Epithelial cell of proximal tubule (primary cell): ENCODE measurements at regions not wholly inside any gene's neighbourhood (a gene's known extent, or its start where the extent isn't known, plus 50 kb on each side); places are given as distances from the start of the nearest gene placed in this dataset.

ENCODE experiments used
- DNase-seq: peaks from one replicate; pipeline ENCODE4 v3.0.0-alpha.2; 2011; ENCODE audit warnings: low read depth
- H3K4me3 ChIP-seq: 2 replicates; pipeline ENCODE4 v1.5.1; 2011; ENCODE audit warnings: low read depth, mild to moderate bottlenecking, low read length
- TF ChIP-seq, protein P1 (sequence below): conservative IDR thresholded peaks from 2 replicates; pipeline ENCODE4 v1.5.1; 2012; ENCODE audit warnings: low read depth, mild to moderate bottlenecking, low read length

DNA sequence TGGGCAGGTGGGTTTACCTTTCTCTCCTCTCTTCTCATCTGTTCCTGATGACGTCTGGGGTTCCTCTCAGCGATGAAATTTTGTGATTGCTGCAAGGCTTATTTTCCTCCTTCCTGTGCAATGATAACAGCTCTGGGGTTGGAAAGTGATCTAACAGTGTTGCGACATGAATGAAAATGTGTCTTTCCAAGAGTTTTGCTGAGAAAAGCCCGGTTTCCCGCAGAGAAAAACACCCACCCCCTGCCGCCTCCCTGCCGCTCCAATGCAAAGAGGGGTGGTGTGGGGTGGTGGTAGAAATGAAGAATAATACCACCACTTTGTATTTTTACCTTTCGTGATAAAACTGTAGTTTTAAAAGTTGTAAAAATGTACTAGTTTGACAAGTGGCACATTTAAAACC lies 232.0 kb downstream of the OLFM4 start:
- TF ChIP-seq, protein P1, sequence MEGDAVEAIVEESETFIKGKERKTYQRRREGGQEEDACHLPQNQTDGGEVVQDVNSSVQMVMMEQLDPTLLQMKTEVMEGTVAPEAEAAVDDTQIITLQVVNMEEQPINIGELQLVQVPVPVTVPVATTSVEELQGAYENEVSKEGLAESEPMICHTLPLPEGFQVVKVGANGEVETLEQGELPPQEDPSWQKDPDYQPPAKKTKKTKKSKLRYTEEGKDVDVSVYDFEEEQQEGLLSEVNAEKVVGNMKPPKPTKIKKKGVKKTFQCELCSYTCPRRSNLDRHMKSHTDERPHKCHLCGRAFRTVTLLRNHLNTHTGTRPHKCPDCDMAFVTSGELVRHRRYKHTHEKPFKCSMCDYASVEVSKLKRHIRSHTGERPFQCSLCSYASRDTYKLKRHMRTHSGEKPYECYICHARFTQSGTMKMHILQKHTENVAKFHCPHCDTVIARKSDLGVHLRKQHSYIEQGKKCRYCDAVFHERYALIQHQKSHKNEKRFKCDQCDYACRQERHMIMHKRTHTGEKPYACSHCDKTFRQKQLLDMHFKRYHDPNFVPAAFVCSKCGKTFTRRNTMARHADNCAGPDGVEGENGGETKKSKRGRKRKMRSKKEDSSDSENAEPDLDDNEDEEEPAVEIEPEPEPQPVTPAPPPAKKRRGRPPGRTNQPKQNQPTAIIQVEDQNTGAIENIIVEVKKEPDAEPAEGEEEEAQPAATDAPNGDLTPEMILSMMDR, result no peak
- H3K4me3 ChIP-seq, result no peak overlapping the region
- no peak for DNase-seq

DNA sequence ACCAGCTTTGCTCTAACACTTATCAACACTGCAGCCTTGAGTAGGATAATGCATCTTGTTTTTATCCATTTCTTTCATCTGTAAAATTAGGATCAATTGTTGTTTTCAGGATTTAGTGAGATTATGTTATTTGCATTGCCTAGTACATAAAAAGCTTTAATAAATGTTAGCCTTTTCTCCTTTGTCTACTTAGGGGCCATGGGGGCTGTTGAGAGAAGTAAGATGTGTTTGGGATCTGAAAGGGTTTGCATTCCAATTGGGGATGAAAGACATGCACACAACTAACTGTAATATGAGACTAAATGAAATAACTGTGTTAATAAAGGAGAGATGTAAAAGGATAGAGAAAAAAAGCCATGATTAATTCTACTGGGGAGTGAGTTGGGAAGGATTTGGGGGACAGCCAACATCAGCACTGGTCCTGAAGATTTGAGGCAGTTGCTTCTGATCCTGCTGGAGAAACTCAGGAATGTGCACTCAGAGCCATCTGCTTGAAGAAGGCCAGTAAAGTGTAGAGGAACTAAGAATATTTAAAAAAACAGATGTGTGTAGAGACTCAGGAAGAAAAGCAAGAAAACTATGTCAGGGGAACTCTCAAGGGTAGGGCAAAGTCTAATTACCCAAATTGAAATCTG lies 236.3 kb downstream of the OLFM4 start:
- TF ChIP-seq, protein P1, result no peak
- DNase-seq, result no peak
- no peak overlapping the region for H3K4me3 ChIP-seq

DNA sequence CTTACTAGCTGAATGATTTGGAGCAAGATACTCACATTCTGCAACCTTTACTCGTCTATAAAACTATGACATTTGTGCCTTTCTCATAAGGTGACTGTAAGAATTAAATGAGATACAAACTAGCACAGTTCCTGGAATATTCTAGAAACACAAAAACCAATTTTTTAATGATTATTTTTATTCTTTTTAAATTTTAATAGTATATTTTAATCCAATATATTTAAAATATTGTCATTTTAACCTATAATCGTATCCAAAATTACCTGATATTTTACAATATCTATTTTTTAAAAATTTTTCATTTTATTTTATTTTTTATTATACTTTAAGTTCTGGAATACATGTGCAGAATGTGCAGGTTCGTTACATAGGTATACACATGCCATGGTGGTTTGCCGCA lies 238.1 kb downstream of the OLFM4 start:
- H3K4me3 ChIP-seq, result no peak overlapping the region
- DNase-seq, result no peak
- TF ChIP-seq, protein P1, result no peak

DNA sequence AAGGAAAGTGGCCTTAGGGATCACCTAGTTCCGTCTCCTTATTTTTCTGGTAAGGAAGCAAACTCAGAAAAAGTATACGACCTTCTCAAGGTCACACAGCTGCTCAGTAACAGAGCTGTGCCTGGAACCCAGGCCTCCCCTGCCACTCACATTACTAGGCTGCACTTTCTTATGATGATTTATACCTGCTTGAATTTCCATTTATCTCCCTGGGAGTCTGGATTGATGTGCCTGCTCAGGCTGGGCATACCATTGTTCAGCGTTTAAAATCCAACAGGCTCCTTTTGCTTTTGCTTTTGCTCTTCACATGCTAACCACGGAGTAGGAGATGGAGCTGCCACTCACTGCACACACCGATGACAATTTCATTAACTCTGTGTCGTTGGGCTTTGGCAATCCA lies 241.0 kb downstream of the OLFM4 start:
- TF ChIP-seq, protein P1, result no peak
- H3K4me3 ChIP-seq, result no peak overlapping the region
- DNase-seq, result no peak

DNA sequence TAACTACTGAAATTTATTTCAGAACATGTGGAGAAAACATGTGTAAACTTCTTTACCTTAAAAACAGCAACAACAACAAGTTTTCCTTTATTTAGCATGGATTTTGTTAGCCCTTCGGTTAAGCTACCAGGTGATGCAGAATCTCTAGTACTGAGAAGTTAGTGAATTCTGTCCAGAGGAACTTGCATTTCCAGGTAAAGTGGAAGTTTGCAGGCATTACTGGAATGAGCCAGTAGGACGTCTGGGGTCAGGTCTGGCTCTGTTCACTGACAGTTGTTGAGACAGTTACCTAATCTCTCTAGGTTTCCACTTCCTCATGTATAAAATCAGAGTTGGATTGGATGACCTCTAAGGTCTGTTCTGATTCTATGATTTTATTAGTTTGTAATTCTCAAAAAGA lies 244.3 kb downstream of the OLFM4 start:
- H3K4me3 ChIP-seq, result no peak overlapping the region
- TF ChIP-seq, protein P1, result no peak
- DNase-seq, result no peak

DNA sequence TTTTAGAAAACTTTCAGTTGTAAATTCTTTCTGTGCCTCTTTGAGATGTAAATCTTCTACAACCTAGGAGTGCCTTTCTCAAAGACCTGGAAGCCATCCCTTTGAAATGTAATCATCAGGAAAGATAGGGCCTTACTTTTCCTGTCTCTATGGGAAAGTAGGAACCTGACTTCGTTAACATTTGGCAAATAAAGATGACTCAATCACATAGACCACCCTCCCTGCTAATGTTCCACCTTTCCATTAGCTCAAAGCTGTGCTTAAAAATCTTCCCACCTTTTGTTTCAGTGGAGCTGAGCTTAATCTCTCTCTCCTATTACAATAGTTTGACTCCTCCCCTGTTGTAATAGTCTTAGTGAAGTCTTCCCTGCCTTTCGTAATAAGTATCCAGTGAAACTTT lies 247.7 kb downstream of the OLFM4 start:
- DNase-seq, result no peak
- H3K4me3 ChIP-seq, result no peak overlapping the region
- TF ChIP-seq, protein P1, result no peak

DNA sequence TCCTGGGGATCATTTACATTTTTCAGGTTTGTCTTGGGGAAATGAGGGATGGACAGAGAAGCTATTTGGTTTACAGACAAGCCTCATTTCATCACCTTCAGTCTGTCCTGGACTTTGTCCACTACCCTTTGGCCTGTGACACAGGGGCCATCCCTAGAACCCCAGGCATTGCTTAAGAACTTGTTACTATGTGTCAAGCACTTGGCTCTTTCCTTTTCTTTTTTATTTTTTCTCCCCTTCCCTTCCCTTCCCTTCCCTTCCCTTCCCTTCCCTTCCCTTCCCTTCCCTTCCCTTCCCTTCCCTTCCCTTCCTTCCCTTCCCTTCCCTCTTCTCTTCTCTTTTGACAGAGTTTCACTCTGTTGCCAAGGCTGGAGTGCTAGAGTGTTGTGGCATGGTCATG lies 253.1 kb downstream of the OLFM4 start:
- no peak for DNase-seq
- TF ChIP-seq, protein P1, result no peak
- no peak overlapping the region for H3K4me3 ChIP-seq
